ENCODE measurements at regions not wholly inside any gene's neighbourhood (a gene's known extent, or its start where the extent isn't known, plus 50 kb on each side); places are given as distances from the start of the nearest gene placed in this dataset.

- TF ChIP-seq EZH2phosphoT487 (IDR thresholded peaks at IDR 0.05; ENCODE audit: unreplicated experiment), result no peak
- no peak for TF ChIP-seq CTCF (conservative IDR thresholded peaks at IDR 0.05; ENCODE audit: low read depth in 2 of 2)
- TF ChIP-seq ZNF331 (CRISPR knock-in tag; IDR thresholded peaks at IDR 0.05; ENCODE audit: low read depth), result no peak
- no peak for TF ChIP-seq JUNB (IDR thresholded peaks at IDR 0.05; ENCODE audit: unreplicated experiment)
- no peak for TF ChIP-seq POLR2AphosphoS5 (IDR thresholded peaks at IDR 0.05; ENCODE audit: low read depth)
- no peak for TF ChIP-seq REST (IDR thresholded peaks at IDR 0.05; ENCODE audit: unreplicated experiment)
- no peak for TF ChIP-seq ETS1 (IDR thresholded peaks at IDR 0.05)
- Mint-ChIP-seq H3K4me3 (no peak overlapping the region), H3K4me1 (no peaks in the 10 kb centered on the region)
Observed at GRCh38 chr5:14019768-14020290, 75.3 kb upstream of the DNAH5 start.

GRCh38 chr5:14017904-14018303, 73.4 kb upstream of the DNAH5 start:
- no peaks in the 10 kb centered on the region for H3K9me2 ChIP-seq (ENCODE audit: insufficient read depth)
- H3K4me3 ChIP-seq, result no peak overlapping the region
- no peak for ATAC-seq
- H3K4me1 ChIP-seq (ENCODE audit: insufficient read depth), result no peaks in the 10 kb centered on the region
- Mint-ChIP-seq H3K27ac (no peak overlapping the region), H3K27me3 (ENCODE audit: insufficient read depth, low read depth, poor library complexity) (peaks cover 5% of the 10 kb centered on the region), H3K36me3 (ENCODE audit: low read depth) (no peaks in the 10 kb centered on the region), H3K4me1 (no peaks in the 10 kb centered on the region), H3K4me3 (no peak overlapping the region), H3K9me3 (no peaks in the 10 kb centered on the region)
- H3K79me2 ChIP-seq (replicated peaks; ENCODE audit: insufficient read depth), result no peaks in the 10 kb centered on the region
- DNase-seq (ENCODE audit: low spot score), result no peak
- H3F3A ChIP-seq (replicated peaks; ENCODE audit: low read depth), result no peaks in the 10 kb centered on the region
- H4K20me1 ChIP-seq (replicated peaks; ENCODE audit: insufficient read depth), result no peaks in the 10 kb centered on the region
- no peak overlapping the region for H2AFZ ChIP-seq
- H3K36me3 ChIP-seq (ENCODE audit: insufficient read depth), result no peaks in the 10 kb centered on the region
- no peaks in the 10 kb centered on the region for H3K27me3 ChIP-seq (ENCODE audit: insufficient read depth)
- no peak overlapping the region for H3K27ac ChIP-seq (ENCODE audit: low read depth)
- H3K4me2 ChIP-seq, result no peak overlapping the region
- no peak for TF ChIP-seq STAT1 (IDR thresholded peaks at IDR 0.05; ENCODE audit: unreplicated experiment)
- no peak for TF ChIP-seq POLR2AphosphoS5 (IDR thresholded peaks at IDR 0.05; ENCODE audit: low read depth)
- no peak for TF ChIP-seq ZNF331 (CRISPR knock-in tag; IDR thresholded peaks at IDR 0.05; ENCODE audit: low read depth)
- TF ChIP-seq JUNB (IDR thresholded peaks at IDR 0.05; ENCODE audit: unreplicated experiment), result no peak
- no peak for TF ChIP-seq EZH2 (IDR thresholded peaks at IDR 0.05; ENCODE audit: low read depth, unreplicated experiment)

More at GRCh38 chr5:14019768-14020290, 75.3 kb upstream of the DNAH5 start:
- H3K9me2 ChIP-seq (ENCODE audit: insufficient read depth), result no peaks in the 10 kb centered on the region
- Mint-ChIP-seq H3K27me3 (ENCODE audit: insufficient read depth, low read depth, poor library complexity) (peaks cover 2% of the 10 kb centered on the region), H3K36me3 (ENCODE audit: low read depth) (no peaks in the 10 kb centered on the region), H3K27ac (no peak overlapping the region), H3K9me3 (no peaks in the 10 kb centered on the region)
- ATAC-seq (no peak), DNase-seq (ENCODE audit: low spot score) (no peak)
- no peaks in the 10 kb centered on the region for H3K36me3 ChIP-seq (ENCODE audit: insufficient read depth)
- no peaks in the 10 kb centered on the region for H3F3A ChIP-seq (replicated peaks; ENCODE audit: low read depth)
- no peak overlapping the region for H2AFZ ChIP-seq
- no peak overlapping the region for H3K27ac ChIP-seq (ENCODE audit: low read depth)
- no peak overlapping the region for H3K4me3 ChIP-seq
- no peaks in the 10 kb centered on the region for H3K27me3 ChIP-seq (ENCODE audit: insufficient read depth)
- H3K4me1 ChIP-seq (ENCODE audit: insufficient read depth), result no peaks in the 10 kb centered on the region
- no peaks in the 10 kb centered on the region for H3K79me2 ChIP-seq (replicated peaks; ENCODE audit: insufficient read depth)
- H3K4me2 ChIP-seq, result no peak overlapping the region
- H4K20me1 ChIP-seq (replicated peaks; ENCODE audit: insufficient read depth), result no peaks in the 10 kb centered on the region
